ENCODE measurements at regions not wholly inside any gene's neighbourhood (a gene's known extent, or its start where the extent isn't known, plus 50 kb on each side); places are given as distances from the start of the nearest gene placed in this dataset.

GRCh38 chr9:107886826-107887225 is 397.3 kb upstream of the KLF4 start:
- no peak for TF ChIP-seq CTCF (IDR thresholded peaks at IDR 0.05; ENCODE audit: insufficient read depth, low read depth, low read length)
- no peak for TF ChIP-seq EZH2 (IDR thresholded peaks at IDR 0.05; ENCODE audit: insufficient read depth, low read length)

Measured in astrocyte (in vitro differentiated cells and primary cell).